Right lobe of liver (tissue), 6 donors: ENCODE measurements at regions not wholly inside any gene's neighbourhood (a gene's known extent, or its start where the extent isn't known, plus 50 kb on each side); places are given as distances from the start of the nearest gene placed in this dataset.

Experiments used
- ATAC-seq, 4 donors: fragments of 200-7000 bp; cut with Tn5 transposase; one replicate each; pipeline ENCODE4 v1.9.1; 2020; ENCODE audit warnings: mild to moderate bottlenecking in 4 of 4, moderate library complexity in 4 of 4
- DNase-seq, 3 donors: peaks; one replicate each; pipeline ENCODE4 v3.0.0-alpha.2; 2020
- H3K27ac ChIP-seq, 3 donors: fragments of 200-600 bp; one replicate each; pipeline ENCODE4 v1.8.0; 2022
- H3K27me3 ChIP-seq, 2 donors: fragments of 200-600 bp; one replicate each; pipeline ENCODE4 v1.8.0; 2022
- H3K36me3 ChIP-seq, 4 donors: fragments of 200-600 bp; sonication (generic) in 1 of 4; one replicate each; pipeline versions ENCODE4 v1.5.1 to v1.8.0; 2017 to 2022; ENCODE audit warnings: control low read depth in 1 of 4
- H3K4me1 ChIP-seq, 4 donors: fragments of 200-600 bp; sonication (generic) in 1 of 4; one replicate each; pipeline versions ENCODE4 v1.5.1 to v1.8.0; 2017 to 2022; ENCODE audit warnings: control low read depth in 1 of 4
- H3K4me3 ChIP-seq, 3 donors: fragments of 200-600 bp; one replicate each; pipeline ENCODE4 v1.8.0; 2022
- H3K9me3 ChIP-seq, 4 donors: fragments of 200-600 bp; sonication (generic) in 1 of 4; one replicate each; pipeline versions ENCODE4 v1.5.1 to v1.8.0; 2017 to 2022; ENCODE audit warnings: control low read depth in 1 of 4
- CTCF ChIP-seq, 4 donors: fragments of 200-600 bp in 3 of 4; fragments of 450-650 bp in 1 of 4; IDR thresholded peaks; one replicate each; pipeline versions ENCODE4 v1.5.1 to v1.8.0; 2016 to 2022; ENCODE audit warnings: antibody characterized with exemption in 4 of 4, mild to moderate bottlenecking in 2 of 4
- POLR2A ChIP-seq: fragments of 450-650 bp; IDR thresholded peaks from one replicate; pipeline ENCODE4 v1.6.1; 2017; ENCODE audit warnings: antibody characterized with exemption, mild to moderate bottlenecking
- WGBS: methylation state at CpG from one replicate; pipeline ENCODE4 v1.1.6; 2018; ENCODE audit warnings: low coverage, low lambda C conversion rate; ENCODE audit not compliant: insufficient coverage; ENCODE audit errors: missing lambda C conversion rate; 5-methylcytosine and 5-hydroxymethylcytosine counted together
- intact Hi-C, 2 donors: fragments of 100-400 bp; cut with DNase I; formaldehyde crosslinking; loops; one replicate each; pipeline versions ENCODE4 v1.11.2 to v1.14.1; 2022
- donor health status: DM: no; HTN: yes; CAD: no.
- donor health status: DM: no; HTN: no; CAD: no.
- donor health status: DM: no; HTN: no; CAD: no.
- donor health status: DM: no; HTN: yes; CAD: no.
- donor health status: DM: no; HTN: yes; CAD: no.

GRCh38 chr4:167787231-167787630 is 305.1 kb upstream of the ANXA10 start:
- no peaks in the 10 kb centered on the region for H3K4me1 ChIP-seq
- no peak for DNase-seq
- H3K36me3 ChIP-seq, result no peaks in the 10 kb centered on the region
- H3K27ac ChIP-seq, result no peak overlapping the region
- ATAC-seq, result no peak
- no peak overlapping the region for H3K4me3 ChIP-seq
- TF ChIP-seq POLR2A (no peak), CTCF (IDR thresholded peaks at IDR 0.05) (no peak)
- intact Hi-C loops, result no loop called here
- H3K9me3 ChIP-seq, result no peaks in the 10 kb centered on the region
- H3K27me3 ChIP-seq, result no peaks in the 10 kb centered on the region
- WGBS, result 73% methylated on average over 1 of the region's 1 CpG

DNA sequence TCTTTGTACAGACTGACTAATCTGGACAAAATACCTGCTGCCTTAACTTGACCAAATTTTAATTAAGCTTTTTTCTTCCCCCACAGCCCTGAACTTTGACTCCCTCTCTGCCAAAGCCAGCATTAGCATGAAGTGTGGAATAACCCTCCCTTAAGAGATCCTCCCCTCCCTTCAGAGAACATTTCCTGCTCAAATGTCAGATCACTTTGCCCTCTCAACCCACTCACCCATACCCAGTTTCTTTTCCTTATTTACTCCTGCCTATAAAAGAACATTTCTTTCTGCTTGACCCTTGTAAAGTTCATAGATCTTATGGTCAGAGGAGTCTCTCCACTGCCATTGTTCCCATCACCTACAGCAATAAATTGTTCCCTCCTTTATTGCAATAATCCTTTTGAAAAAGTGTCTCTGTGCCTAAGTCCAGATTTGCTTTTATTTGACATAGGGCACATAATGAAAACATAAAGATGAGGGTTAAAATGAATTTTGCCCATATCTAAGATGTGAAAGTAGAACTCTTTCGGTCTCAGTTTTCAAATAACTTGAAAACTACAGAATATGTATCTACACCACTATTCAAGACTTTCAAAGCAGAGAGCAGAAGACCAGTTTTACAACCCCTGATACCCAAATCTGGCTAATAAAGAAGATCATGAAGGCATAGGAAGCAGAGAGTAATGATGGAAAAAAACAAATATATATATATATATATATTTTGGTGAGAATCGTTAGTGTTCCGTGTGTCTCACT is 289.7 kb upstream of the ANXA10 start:
- TF ChIP-seq CTCF (IDR thresholded peaks at IDR 0.05) (no peak), POLR2A (no peak)
- H3K4me1 ChIP-seq, result no peaks in the 10 kb centered on the region
- no peak for ATAC-seq
- intact Hi-C loops, result no loop called here
- H3K27ac ChIP-seq, result no peak overlapping the region
- no peaks in the 10 kb centered on the region for H3K27me3 ChIP-seq
- no peak overlapping the region for H3K4me3 ChIP-seq
- H3K9me3 ChIP-seq, result no peaks in the 10 kb centered on the region
- no peaks in the 10 kb centered on the region for H3K36me3 ChIP-seq
- 44% methylated on average over 3 of the region's 3 CpGs for WGBS
- no peak for DNase-seq

- 27% methylated on average over 1 of the region's 1 CpG for WGBS
- no peak for ATAC-seq
- no peaks in the 10 kb centered on the region for H3K9me3 ChIP-seq
- H3K27me3 ChIP-seq, result no peaks in the 10 kb centered on the region
- TF ChIP-seq CTCF (IDR thresholded peaks at IDR 0.05), result no peak
- no peak for TF ChIP-seq POLR2A
- H3K4me1 ChIP-seq, result no peaks in the 10 kb centered on the region
- H3K4me3 ChIP-seq, result no peak overlapping the region
- no peak overlapping the region for H3K27ac ChIP-seq
- no peak for DNase-seq
- no peaks in the 10 kb centered on the region for H3K36me3 ChIP-seq
- intact Hi-C loops, result no loop called here
These were observed 280.4 kb upstream of the ANXA10 start for GRCh38 chr4:167811958-167812357.

DNA sequence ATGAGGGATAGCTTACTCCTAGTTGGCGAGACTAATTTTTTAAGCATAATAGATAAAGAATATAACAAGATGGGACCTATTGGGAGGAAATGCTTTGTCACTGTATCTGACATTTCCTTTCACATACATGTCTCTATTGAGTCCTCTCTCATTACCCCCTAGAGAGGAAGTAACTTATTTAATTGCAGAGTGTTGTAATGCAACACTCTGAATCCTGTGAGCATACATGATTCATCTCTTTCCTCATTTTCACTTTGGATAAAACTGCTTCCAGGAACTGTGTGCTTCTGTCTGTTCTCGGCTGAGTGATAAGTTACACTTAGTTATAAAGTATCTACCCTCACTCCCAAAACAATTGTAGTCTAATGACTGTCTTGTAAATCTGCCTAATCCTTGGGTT is 266.1 kb upstream of the ANXA10 start:
- intact Hi-C loops, result no loop called here
- Histone ChIP-seq H3K27ac (no peak overlapping the region), H3K4me3 (no peak overlapping the region), H3K4me1 (no peaks in the 10 kb centered on the region), H3K27me3 (no peaks in the 10 kb centered on the region), H3K36me3 (no peaks in the 10 kb centered on the region), H3K9me3 (no peaks in the 10 kb centered on the region)
- TF ChIP-seq POLR2A, result no peak
- TF ChIP-seq CTCF (IDR thresholded peaks at IDR 0.05), result no peak
- no peak for DNase-seq
- no peak for ATAC-seq
- 21% methylated on average over 2 of the region's 2 CpGs for WGBS

- no peak for TF ChIP-seq CTCF (IDR thresholded peaks at IDR 0.05)
- TF ChIP-seq POLR2A, result no peak
- ATAC-seq, result no peak
These were observed 260.5 kb upstream of the ANXA10 start for GRCh38 chr4:167831855-167832254.

More at GRCh38 chr4:167831855-167832254, 260.5 kb upstream of the ANXA10 start:
- Histone ChIP-seq H3K27ac (no peak overlapping the region), H3K4me1 (no peaks in the 10 kb centered on the region), H3K36me3 (no peaks in the 10 kb centered on the region), H3K4me3 (no peak overlapping the region), H3K9me3 (no peaks in the 10 kb centered on the region), H3K27me3 (no peaks in the 10 kb centered on the region)
- DNase-seq, result no peak
- intact Hi-C loops, result no loop called here
